ENCODE measurements at regions not wholly inside any gene's neighbourhood (a gene's known extent, or its start where the extent isn't known, plus 50 kb on each side); places are given as distances from the start of the nearest gene placed in this dataset.

DNA sequence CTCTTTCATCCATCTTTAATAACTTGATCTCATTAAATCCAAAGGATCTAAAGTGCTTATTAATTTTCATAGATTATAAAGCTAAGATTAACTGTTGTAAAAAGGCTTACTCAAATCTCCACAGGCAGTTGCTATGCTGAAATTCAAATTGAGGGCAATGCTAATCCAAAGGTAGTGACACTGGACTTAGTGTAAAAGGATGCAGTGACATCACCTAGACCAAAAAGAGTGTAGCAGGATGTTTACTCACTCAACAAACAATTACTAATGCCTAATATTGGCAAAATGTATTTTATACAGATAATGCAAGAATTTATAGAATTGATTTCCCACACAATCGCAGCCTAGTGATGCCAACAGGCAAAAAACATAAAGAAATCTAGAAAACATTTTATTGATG, 756.2 kb downstream of the CDH9 start:
- H2AFZ ChIP-seq (ENCODE audit: low read length) = no peak overlapping the region
- no peaks in the 10 kb centered on the region for H3K9me2 ChIP-seq (replicated peaks; ENCODE audit: insufficient read depth, low read length)
- no peak overlapping the region for H3K4me2 ChIP-seq (ENCODE audit: low read depth, low read length)
- no peak overlapping the region for H3K27ac ChIP-seq (ENCODE audit: low read length)
- H4K20me1 ChIP-seq (ENCODE audit: insufficient read depth, low read length) = no peaks in the 10 kb centered on the region
- H3K9me3 ChIP-seq (replicated peaks; ENCODE audit: insufficient read depth, low read length) = no peaks in the 10 kb centered on the region
- H3K79me2 ChIP-seq (ENCODE audit: low read length) = no peaks in the 10 kb centered on the region
- H3K36me3 ChIP-seq (replicated peaks; ENCODE audit: insufficient read depth, low read length) = no peaks in the 10 kb centered on the region
- no peaks in the 10 kb centered on the region for H3K4me1 ChIP-seq (ENCODE audit: low read length)
- TF ChIP-seq EZH2 (optimal IDR thresholded peaks at IDR 0.05; ENCODE audit: low read depth, low read length) (no peak), EZH2phosphoT487 (IDR thresholded peaks at IDR 0.05; ENCODE audit: low read length) (no peak)
- TF ChIP-seq, protein P1, sequence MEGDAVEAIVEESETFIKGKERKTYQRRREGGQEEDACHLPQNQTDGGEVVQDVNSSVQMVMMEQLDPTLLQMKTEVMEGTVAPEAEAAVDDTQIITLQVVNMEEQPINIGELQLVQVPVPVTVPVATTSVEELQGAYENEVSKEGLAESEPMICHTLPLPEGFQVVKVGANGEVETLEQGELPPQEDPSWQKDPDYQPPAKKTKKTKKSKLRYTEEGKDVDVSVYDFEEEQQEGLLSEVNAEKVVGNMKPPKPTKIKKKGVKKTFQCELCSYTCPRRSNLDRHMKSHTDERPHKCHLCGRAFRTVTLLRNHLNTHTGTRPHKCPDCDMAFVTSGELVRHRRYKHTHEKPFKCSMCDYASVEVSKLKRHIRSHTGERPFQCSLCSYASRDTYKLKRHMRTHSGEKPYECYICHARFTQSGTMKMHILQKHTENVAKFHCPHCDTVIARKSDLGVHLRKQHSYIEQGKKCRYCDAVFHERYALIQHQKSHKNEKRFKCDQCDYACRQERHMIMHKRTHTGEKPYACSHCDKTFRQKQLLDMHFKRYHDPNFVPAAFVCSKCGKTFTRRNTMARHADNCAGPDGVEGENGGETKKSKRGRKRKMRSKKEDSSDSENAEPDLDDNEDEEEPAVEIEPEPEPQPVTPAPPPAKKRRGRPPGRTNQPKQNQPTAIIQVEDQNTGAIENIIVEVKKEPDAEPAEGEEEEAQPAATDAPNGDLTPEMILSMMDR (IDR thresholded peaks at IDR 0.05; ENCODE audit: low read length) = no peak
- no peak overlapping the region for H3K4me3 ChIP-seq (ENCODE audit: low read length)
- no peaks in the 10 kb centered on the region for H3F3A ChIP-seq (ENCODE audit: insufficient read depth, low read length)
- no peak overlapping the region for H3K9ac ChIP-seq (ENCODE audit: low read length)
- H3K27me3 ChIP-seq (replicated peaks; ENCODE audit: insufficient read depth, low read length) = no peaks in the 10 kb centered on the region
- no peak for DNase-seq

DNA sequence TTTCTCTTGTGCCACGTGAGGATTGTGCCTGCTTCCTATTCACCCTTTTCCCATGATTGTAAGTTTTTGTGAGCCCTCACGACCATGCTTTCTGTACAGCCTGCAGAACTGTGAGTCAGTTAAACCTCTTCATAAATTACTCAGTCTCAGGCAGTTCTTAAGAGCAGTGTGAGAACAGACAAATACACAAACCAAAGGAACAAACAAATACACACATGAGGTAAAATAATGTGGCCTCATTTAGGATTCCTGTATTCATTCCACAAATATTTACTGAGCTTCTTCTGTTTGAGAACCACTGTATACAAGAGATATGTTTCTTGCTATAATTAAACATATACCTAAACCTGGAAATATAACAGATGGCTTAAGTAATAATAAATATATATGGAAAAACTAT, 760.3 kb downstream of the CDH9 start:
- H3K9me3 ChIP-seq (replicated peaks; ENCODE audit: insufficient read depth, low read length) = no peaks in the 10 kb centered on the region

DNA sequence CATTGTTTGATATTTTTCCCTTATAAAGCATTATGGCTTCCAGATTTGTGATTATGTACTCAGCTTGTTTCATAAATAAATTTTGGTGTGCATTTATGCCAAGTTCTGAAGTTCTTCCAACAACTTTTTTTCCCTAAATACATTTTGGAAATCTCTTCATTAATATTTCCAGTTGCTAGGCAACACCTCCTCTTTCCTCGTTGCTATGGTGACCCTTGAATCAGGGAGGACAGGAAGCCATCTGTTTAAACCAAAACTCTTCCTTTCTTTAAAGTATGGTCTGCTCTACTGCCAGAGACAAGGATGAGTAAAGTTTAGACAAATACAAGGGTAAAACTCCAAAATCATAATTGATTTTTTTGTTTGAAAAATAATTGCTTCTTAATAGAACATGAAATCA, 779.3 kb downstream of the CDH9 start:
- Histone ChIP-seq H3K27me3 (replicated peaks; ENCODE audit: insufficient read depth, low read length) (no peaks in the 10 kb centered on the region), H3K4me1 (ENCODE audit: low read length) (no peaks in the 10 kb centered on the region), H4K20me1 (ENCODE audit: insufficient read depth, low read length) (no peaks in the 10 kb centered on the region), H3K27ac (ENCODE audit: low read length) (no peak overlapping the region), H3K36me3 (replicated peaks; ENCODE audit: insufficient read depth, low read length) (no peaks in the 10 kb centered on the region), H3K4me3 (ENCODE audit: low read length) (no peak overlapping the region), H3K4me2 (ENCODE audit: low read depth, low read length) (no peak overlapping the region), H3K9me2 (replicated peaks; ENCODE audit: insufficient read depth, low read length) (no peaks in the 10 kb centered on the region), H3K79me2 (ENCODE audit: low read length) (no peaks in the 10 kb centered on the region), H2AFZ (ENCODE audit: low read length) (no peak overlapping the region), H3K9me3 (replicated peaks; ENCODE audit: insufficient read depth, low read length) (no peaks in the 10 kb centered on the region), H3F3A (ENCODE audit: insufficient read depth, low read length) (no peaks in the 10 kb centered on the region), H3K9ac (ENCODE audit: low read length) (no peak overlapping the region)
- DNase-seq = no peak
- TF ChIP-seq, protein P1 (IDR thresholded peaks at IDR 0.05; ENCODE audit: low read length) = no peak
- TF ChIP-seq EZH2phosphoT487 (IDR thresholded peaks at IDR 0.05; ENCODE audit: low read length) = no peak

More for the DNA sequence above, 760.3 kb downstream of the CDH9 start:
- Histone ChIP-seq H3K36me3 (replicated peaks; ENCODE audit: insufficient read depth, low read length) (no peaks in the 10 kb centered on the region), H4K20me1 (ENCODE audit: insufficient read depth, low read length) (no peaks in the 10 kb centered on the region), H3K79me2 (ENCODE audit: low read length) (no peaks in the 10 kb centered on the region), H3K4me1 (ENCODE audit: low read length) (no peaks in the 10 kb centered on the region), H3K9me2 (replicated peaks; ENCODE audit: insufficient read depth, low read length) (no peaks in the 10 kb centered on the region), H3K4me2 (ENCODE audit: low read depth, low read length) (no peak overlapping the region), H3K27ac (ENCODE audit: low read length) (no peak overlapping the region), H3K4me3 (ENCODE audit: low read length) (no peak overlapping the region), H3K27me3 (replicated peaks; ENCODE audit: insufficient read depth, low read length) (no peaks in the 10 kb centered on the region), H3F3A (ENCODE audit: insufficient read depth, low read length) (no peaks in the 10 kb centered on the region), H3K9ac (ENCODE audit: low read length) (no peak overlapping the region), H2AFZ (ENCODE audit: low read length) (no peak overlapping the region)
- no peak for DNase-seq
- TF ChIP-seq EZH2 (optimal IDR thresholded peaks at IDR 0.05; ENCODE audit: low read depth, low read length) = no peak
- TF ChIP-seq, protein P1 (IDR thresholded peaks at IDR 0.05; ENCODE audit: low read length) = no peak
- no peak for TF ChIP-seq EZH2phosphoT487 (IDR thresholded peaks at IDR 0.05; ENCODE audit: low read length)

Measured in MM.1S (cell line).